Suppressor macrophage (primary cell): ENCODE measurements at regions not wholly inside any gene's neighbourhood (a gene's known extent, or its start where the extent isn't known, plus 50 kb on each side); places are given as distances from the start of the nearest gene placed in this dataset.
A peak's percentile ranks its signal among the peaks of the same experiment; 100 is the strongest.

Experiments used
- DNase-seq, 4 experiments: peaks; one replicate each; pipeline ENCODE4 v3.0.0-alpha.2; 2020 to 2022

DNA sequence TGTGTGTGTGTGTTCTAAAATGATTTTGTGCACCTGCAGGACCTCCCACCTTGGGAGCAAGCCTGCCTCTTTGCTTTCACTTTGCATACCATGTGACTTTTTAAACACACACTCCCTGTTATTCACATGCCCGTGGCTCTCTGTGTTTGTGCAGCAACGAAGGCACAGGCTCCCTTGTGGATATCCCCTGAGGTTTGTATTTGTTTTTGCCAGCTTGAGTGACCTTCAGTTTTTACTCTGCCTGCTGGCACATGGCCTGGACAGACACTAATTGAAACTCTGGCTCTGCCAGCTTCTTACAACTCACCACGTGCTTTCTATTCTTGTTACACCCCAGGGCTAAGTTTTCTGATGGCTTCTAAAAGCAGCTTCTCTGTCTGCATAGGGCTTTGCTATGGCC is 885.8 kb downstream of the SH3BGRL start:
- no peak for DNase-seq

DNA sequence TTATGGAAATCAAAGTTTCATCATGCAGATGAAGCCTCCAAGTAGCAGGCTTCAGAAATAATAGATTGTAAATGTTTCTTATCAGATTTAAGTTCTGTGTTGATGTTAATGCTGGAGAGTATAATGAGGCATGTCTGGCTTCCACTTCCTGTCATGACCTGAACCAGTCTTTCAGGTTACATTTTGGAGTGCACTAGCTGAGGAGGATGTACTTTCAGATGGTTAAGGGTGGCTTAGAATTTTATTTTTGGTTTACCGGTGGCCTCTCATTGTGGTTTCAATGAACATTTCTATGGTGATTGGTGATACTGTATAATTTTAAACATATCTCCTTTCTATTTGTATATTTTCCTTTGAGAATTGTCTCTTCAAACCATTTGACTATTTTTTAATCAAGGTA is 890.4 kb downstream of the SH3BGRL start:
- no peak for DNase-seq

DNA sequence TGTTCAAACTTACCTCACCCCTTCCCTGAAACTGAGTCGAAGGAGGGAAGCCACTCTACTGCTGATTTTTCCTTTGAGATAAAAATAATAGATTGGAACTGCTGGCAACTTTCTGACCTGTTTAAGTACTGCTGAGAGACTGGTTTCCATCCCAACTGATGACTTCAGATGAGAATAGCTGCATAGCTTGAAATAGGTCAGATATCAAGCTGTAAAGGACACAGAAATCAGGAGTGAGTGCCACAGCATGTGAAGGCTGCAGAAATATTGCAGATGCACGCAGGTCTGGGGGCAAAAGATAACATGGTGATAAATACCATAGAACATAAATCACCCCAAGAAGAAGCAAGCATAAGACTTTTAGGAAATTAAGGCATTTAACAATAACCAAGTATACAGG is 923.2 kb downstream of the SH3BGRL start:
- no peak for DNase-seq

DNA sequence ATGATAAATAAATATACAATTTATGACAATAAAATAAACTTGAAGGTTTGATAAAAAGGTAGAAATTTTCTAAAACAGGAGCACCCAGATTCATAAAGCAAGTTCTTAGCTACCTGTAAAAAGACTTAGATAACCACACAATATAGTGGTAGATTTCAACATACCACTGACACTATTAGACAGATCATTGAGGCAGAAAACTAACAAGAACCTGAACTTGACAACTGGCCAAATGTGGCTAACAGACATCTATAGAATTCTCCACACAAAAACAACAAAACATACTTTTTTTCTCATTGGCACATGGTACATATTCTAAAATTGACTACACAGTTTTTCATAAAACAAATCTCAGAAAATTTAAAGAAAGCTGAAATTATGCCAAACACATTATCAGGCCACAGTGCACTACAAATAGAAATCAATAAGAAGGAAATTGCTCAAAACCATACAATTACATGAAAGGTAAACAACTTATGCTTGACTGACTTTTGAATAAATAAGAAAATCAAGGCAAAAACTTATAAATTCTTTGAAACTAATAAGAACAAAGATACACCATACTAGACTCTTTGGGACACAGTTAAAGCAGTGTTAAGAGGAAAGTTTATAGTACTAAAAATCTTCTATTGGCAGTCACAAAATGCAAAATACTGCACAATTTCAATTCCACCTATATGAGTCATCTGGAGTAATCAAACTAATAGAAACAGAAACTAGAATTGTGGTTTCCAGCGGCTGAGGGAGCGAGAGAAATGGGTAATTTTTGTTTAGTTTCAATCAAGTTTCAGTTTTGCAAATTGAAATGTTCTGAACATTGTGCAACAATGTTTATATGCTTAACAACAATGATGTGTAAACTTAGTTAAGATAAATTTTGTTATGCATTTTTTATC is 925.6 kb downstream of the SH3BGRL start:
- no peak for DNase-seq

DNA sequence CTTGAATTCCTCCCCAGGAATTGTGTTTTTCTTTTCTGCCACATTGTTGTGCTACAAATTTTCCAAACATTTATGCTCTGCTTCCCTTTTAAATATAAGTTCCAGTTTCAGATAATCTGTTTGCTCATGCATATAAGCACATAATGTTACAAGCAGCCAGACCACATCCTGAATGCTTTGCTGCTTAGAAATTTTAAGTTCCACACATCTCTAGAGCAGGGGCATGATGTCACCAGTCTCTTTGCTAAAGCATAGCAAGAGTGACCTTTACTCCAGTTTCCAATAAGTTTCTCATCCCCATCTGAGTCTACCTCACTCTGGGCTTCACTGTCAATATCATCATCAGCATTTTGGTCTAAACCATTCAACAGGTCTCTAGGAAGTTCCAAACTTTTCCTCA is 932.5 kb downstream of the SH3BGRL start:
- DNase-seq = no peak

DNA sequence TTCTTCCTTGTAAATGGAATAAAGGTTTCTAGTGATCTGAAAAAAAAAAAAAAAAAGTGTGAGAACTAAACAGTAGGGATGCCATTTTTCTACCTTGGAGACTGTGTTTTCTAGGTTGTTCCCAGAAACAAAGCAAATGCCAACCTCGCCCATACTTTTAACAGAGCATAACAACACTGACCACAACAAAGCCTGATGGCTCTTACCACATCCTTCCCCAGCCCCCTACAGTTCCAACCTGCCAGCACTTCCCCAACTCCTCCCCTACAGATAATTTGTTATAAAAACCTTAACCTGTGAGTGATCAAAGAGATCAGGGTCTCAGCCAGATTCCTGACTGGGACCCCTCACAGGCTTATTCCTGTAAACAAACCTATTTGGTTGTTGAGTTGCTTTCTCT is 940.0 kb downstream of the SH3BGRL start:
- no peak for DNase-seq

DNA sequence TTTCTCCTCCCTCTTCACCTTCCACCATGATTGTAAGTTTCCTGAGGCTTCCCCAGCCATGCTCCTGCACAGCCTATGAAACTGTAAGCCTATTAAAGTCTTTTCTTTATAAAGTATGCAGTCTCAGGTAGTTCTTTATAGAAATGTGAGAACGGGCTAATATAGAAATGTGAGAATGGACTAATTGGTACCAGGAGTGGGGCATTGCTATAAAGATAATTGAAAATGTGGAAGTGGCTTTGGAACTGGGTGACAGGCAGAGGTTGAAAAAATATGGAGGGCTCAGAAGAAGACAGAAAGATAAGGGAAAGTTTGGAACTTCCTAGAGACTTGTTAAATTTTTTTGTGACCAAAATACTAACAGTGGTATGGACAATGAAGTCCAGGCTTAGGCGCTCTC is 959.3 kb downstream of the SH3BGRL start:
- no peak for DNase-seq

DNA sequence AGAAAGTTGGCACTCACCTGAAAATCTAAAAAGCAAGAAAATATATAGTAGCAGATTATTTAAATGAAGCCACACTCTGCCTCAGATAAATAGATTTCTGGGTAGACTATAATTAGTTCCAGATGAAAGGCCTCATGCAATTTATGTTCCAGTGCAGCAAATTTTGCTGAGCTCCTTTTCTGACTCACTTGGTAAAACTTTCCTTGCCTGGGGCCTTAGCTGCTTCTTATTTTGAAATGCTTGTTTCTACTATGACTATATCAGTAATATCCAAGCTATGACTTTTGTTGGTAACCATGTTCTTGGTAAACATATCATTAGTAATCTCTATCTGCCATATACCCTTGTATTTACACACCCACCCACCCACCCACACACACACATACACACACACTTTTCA is 961.8 kb downstream of the SH3BGRL start:
- no peak for DNase-seq

DNA sequence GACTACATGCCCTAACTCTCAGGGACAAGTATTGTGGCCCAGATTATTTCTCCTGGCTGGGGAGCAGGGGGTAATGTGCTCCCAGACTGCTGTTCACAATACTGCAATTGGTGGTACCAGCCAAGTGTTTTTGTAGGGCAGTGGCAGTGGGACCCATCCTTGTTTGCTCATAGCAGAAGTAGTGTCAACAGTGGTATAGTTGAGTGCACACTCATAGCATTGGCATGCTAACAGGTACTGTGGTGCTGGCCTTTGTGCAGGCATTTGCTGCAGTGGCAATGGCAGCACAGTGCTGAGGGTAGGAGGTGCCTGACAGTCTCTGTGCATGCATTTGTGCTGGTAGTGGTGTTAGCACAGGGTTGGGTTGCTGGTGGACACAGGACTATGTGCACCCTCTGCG is 995.0 kb downstream of the SH3BGRL start:
- DNase-seq = no peak

DNA sequence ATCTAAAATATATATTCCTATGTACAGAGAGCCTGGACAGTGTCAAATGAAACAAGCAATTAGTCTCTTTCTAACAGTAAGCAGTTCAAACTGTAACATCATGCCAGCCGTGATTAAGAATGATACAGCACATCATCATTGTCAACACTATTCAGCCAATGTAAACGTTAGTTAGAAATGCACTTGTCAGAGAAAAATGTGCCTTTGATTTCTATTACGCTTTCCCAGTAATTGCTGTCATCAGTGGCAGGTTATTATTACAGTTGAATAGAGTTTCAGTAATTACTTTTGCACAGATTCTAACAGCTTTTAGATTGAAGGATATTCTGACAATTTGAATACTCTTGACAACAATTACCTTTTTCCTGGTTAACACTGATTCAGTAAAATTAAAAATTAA is 1007.1 kb downstream of the SH3BGRL start:
- DNase-seq = no peak

DNA sequence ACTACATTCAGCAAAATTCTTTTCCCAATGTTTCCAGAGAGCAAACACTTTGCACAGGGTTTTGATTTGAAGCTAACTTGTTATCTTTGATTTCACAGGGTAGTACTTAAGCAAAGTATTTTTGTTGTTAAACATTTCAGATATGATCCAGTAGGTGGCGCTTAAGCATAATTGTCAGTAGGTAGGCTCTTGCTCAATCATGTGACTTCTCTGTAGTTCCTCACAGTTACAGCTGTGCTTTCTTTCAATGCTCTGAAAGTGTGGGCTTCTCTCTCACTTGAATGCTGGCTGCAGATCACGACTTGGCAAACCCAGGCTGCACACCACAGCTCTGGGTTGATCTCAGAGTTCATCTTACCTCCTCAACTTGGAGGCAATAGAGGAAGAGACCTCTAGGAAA is 1016.5 kb downstream of the SH3BGRL start:
- peak; percentile 2 to 57 (median 28) for DNase-seq

DNA sequence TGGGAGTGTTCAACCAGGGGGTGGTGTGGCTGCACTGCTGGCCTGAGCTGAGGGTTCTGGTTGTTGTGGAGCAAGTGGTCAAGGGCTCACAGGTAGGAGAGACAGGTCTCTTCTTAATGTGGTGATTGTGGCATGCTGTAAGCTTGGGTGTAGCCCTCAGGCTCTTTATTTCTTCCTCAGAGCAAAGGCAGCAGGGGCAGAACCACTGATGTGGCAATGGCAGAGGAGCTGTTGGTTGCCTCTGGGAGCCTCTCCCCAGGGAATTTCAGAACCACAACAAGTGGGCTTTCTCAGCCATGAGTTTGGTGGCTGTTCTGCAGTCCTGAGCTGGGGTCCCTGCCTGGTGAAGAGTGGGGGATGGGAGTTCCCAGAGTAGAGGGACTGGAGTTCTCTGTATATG is 1017.2 kb downstream of the SH3BGRL start:
- DNase-seq = no peak

DNA sequence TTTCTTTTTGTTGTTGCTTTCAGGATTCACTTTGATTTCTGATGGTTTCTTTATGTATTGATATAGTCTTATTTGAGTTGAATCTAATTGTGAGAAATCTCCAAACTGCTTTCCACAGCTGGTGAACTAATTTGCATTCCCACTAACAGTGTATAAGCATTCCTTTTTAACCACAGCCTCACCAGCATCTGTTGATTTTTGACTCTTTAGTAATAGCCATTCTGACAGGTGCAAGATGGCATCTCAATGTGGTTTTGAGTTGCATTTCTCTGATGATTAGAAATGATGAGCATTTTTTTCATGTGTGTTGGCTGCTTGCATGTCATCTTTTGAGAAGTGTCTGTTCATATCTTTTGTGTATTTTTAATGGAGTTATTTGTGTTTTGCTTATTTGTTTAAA is 1023.1 kb downstream of the SH3BGRL start:
- no peak for DNase-seq

DNA sequence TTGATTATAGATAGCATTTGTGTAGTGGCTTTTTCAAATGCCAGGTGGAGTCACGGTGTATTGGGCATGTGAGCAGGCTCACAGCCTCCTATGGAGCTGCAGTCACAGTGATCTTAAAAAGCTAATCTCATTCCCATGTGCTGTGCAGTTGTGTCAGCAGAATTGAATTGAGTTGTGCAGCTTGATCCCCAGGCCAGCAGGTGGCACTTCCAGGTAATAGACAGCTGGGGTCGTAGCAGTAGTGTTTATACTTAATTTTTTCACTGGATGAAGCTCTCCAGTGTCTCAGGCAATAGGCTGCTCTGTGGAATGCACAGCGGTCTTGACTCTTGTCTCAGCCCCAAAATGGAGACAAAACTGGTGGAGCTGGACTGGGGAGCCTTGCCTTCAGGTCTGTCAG is 1028.1 kb downstream of the SH3BGRL start:
- no peak for DNase-seq

DNA sequence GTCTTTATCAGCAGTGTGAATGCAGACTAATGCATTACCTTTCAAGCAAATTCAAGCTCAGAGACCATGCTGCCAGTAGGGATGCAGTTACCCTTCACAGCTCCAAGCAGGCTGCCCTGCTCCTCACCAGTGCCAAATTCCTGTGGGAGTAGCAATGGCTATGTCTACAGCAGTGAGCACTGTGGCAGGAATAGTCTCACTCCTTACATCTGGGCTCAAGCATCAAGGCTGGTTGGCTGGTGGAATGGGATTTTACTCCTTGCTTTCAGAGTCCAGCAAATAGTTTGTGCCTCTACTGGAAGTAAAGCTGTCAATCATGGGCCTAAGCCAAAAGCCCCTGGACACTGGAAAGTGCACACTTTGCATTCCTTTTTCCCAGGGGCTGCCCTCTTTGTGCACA is 1030.8 kb downstream of the SH3BGRL start:
- DNase-seq = no peak

DNA sequence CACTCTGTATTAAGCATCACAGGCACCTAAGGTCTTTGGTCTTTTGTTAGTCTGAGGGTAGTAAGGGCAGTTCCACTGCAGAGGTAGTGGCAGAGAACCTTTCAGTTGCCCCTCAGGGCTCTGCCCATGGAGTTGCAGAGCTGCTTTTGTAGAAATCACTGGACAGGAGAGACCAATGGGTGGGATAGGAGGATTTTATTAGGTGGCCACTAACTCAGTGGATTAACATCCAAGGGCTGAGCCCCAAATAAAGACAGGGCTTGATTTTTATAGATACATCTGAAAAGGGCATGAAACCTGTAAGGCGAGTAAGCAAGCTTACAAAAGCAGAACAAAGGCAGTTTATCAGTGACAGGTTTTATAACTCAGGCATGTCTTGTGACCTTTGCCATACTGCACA is 1035.4 kb downstream of the SH3BGRL start:
- DNase-seq = no peak
